Adrenal gland (tissue), 5 donors: ENCODE measurements at regions not wholly inside any gene's neighbourhood (a gene's known extent, or its start where the extent isn't known, plus 50 kb on each side); places are given as distances from the start of the nearest gene placed in this dataset.

ENCODE experiments used
- POLR2A ChIP-seq, 2 donors: fragments of 450-650 bp; IDR thresholded peaks; one replicate each; pipeline ENCODE4 v1.6.1; 2017; ENCODE audit warnings: antibody characterized with exemption in 2 of 2, mild to moderate bottlenecking in 2 of 2, moderate library complexity in 1 of 2
- TF ChIP-seq, protein P1 (sequence below), 6 experiments: fragments of 450-650 bp in 4 of 6; fragments of 200-600 bp in 2 of 6; sonication (generic) in 1 of 6; IDR thresholded peaks; 1 replicate in 5 of 6; 2 replicates in 1 of 6; pipeline versions ENCODE4 v1.5.1 to v1.8.0; 2016 to 2021; ENCODE audit warnings: antibody characterized with exemption in 6 of 6, mild to moderate bottlenecking in 2 of 6, moderate library complexity in 1 of 6
- donor health status: DM: no; HTN: no; CAD: no.

GRCh38 chr16:9366048-9366969 is 274.9 kb downstream of the HAPSTR1 start:
- TF ChIP-seq, protein P1, sequence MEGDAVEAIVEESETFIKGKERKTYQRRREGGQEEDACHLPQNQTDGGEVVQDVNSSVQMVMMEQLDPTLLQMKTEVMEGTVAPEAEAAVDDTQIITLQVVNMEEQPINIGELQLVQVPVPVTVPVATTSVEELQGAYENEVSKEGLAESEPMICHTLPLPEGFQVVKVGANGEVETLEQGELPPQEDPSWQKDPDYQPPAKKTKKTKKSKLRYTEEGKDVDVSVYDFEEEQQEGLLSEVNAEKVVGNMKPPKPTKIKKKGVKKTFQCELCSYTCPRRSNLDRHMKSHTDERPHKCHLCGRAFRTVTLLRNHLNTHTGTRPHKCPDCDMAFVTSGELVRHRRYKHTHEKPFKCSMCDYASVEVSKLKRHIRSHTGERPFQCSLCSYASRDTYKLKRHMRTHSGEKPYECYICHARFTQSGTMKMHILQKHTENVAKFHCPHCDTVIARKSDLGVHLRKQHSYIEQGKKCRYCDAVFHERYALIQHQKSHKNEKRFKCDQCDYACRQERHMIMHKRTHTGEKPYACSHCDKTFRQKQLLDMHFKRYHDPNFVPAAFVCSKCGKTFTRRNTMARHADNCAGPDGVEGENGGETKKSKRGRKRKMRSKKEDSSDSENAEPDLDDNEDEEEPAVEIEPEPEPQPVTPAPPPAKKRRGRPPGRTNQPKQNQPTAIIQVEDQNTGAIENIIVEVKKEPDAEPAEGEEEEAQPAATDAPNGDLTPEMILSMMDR (IDR thresholded peaks at IDR 0.05), result no peak
- no peak for TF ChIP-seq POLR2A (IDR thresholded peaks at IDR 0.05)
